GM23248 (cell line): ENCODE measurements at regions not wholly inside any gene's neighbourhood (a gene's known extent, or its start where the extent isn't known, plus 50 kb on each side); places are given as distances from the start of the nearest gene placed in this dataset.

Experiments
- EZH2 ChIP-seq: fragments of 200-600 bp; sonication (generic); IDR thresholded peaks from 2 replicates; pipeline ENCODE4 v1.6.1; 2018; ENCODE audit warnings: antibody characterized with exemption, mild to moderate bottlenecking; ENCODE audit not compliant: insufficient read depth, poor library complexity, severe bottlenecking
- EZH2phosphoT487 ChIP-seq: fragments of 200-600 bp; sonication (generic); IDR thresholded peaks from 2 replicates; pipeline ENCODE4 v1.6.1; 2018; ENCODE audit warnings: antibody characterized with exemption, moderate library complexity, mild to moderate bottlenecking, low read depth; ENCODE audit not compliant: insufficient read depth

- TF ChIP-seq EZH2, result no peak
- TF ChIP-seq EZH2phosphoT487, result no peak
These were observed 120.8 kb upstream of the SULT1C3 start for GRCh38 chr2:108118996-108119395.
